Endothelial cell of umbilical vein (primary cell): ENCODE measurements at regions not wholly inside any gene's neighbourhood (a gene's known extent, or its start where the extent isn't known, plus 50 kb on each side); places are given as distances from the start of the nearest gene placed in this dataset.

ENCODE experiments used
- CTCF ChIP-seq, 2 donors: IDR thresholded peaks; 1 replicate in 1 of 2; 2 replicates in 1 of 2; pipeline ENCODE4 v1.5.1; 2011; ENCODE audit warnings: low read length in 2 of 2, mild to moderate bottlenecking in 2 of 2, moderate library complexity in 2 of 2, control low read depth in 1 of 2, inconsistent platforms in 1 of 2, low read depth in 1 of 2; ENCODE audit not compliant: insufficient read depth in 1 of 2; ENCODE audit errors: extremely low read depth in 1 of 2
- EZH2 ChIP-seq: IDR thresholded peaks from 2 replicates; pipeline ENCODE4 v1.6.1; 2012; ENCODE audit warnings: borderline replicate concordance, low read depth, mild to moderate bottlenecking, moderate library complexity, low read length, inconsistent platforms; ENCODE audit not compliant: severe bottlenecking
- MAX ChIP-seq: IDR thresholded peaks from 2 replicates; pipeline ENCODE4 v1.6.1; 2011; ENCODE audit not compliant: insufficient read depth, insufficient read length
- MYC ChIP-seq: IDR thresholded peaks from one replicate; pipeline ENCODE4 v1.6.1; 2011; ENCODE audit warnings: mild to moderate bottlenecking, low read depth, low read length
- POLR2A ChIP-seq: IDR thresholded peaks from 2 replicates; pipeline ENCODE4 v1.6.1; 2012; ENCODE audit warnings: low read depth, mild to moderate bottlenecking, control low read depth, low read length
- POLR2AphosphoS5 ChIP-seq: IDR thresholded peaks from 2 replicates; pipeline ENCODE4 v1.6.1; 2012; ENCODE audit warnings: low read depth, mild to moderate bottlenecking, control low read depth, low read length, moderate library complexity; ENCODE audit not compliant: insufficient read depth

GRCh38 chr1:59151860-59152259, 145.0 kb upstream of the FGGY start:
- TF ChIP-seq CTCF (IDR thresholded peaks at IDR 0.05; ENCODE audit: extremely low read depth in 1 of 2, insufficient read depth in 1 of 2, low read depth in 1 of 2, low read length in 2 of 2), result no peak
- TF ChIP-seq EZH2, result no peak
- no peak for TF ChIP-seq POLR2A
- no peak for TF ChIP-seq MAX
- no peak for TF ChIP-seq POLR2AphosphoS5
- no peak for TF ChIP-seq MYC
